GM04504 (cell line): ENCODE measurements at regions not wholly inside any gene's neighbourhood (a gene's known extent, or its start where the extent isn't known, plus 50 kb on each side); places are given as distances from the start of the nearest gene placed in this dataset.
"Not testable (repeated sequence)": the region's sequence is repeated elsewhere in the genome, so short reads cannot be mapped to it uniquely, and the experiment has no call there.

Source experiments
- DNase-seq: peaks from one replicate; pipeline ENCODE4 v3.0.0-alpha.2; 2012; ENCODE audit warnings: low read depth

- DNase-seq: no peak
Measured at GRCh38 chr10:63675171-63675570, 154.0 kb downstream of the REEP3 start.

DNA sequence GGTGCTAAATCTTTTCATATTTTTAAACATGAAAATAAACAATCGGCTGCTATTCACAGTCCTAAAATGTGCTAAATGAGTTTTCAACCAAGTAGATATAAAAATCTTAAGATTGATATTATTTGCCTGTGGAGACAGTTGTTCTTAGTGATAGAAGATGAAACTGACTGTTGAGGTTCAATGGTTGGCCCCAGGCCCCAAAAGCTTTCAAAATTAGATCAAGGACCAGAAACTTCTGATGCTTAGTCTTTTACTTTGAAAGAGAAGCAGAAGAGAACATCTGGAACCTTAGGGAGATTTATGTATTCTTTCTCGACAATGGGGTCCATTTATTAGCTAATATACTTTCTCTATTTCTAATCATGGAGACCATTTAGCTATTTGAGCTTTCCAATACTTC is 155.8 kb downstream of the REEP3 start:
- DNase-seq: no peak

DNA sequence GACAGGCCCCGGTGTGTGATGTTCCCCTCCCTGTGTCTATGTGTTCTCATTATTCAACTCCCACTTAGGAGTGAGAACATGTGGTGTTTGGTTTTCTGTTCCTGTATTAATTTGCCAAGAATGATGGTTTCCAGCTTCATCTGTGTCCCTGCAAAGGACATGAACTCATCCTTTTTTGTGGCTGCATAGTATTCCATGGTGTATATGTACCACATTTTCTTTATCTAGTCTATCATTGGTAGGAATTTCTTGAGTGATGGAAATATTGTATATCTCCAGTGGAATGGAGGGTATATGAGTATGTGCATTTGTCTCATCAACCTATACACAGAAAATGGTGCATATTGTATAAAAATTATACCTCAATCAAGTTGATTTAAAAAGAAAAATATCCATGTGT is 159.3 kb downstream of the REEP3 start:
- not testable (repeated sequence) for DNase-seq

GRCh38 chr10:63681993-63682697 is 160.9 kb downstream of the REEP3 start:
- peak; percentile 95 for DNase-seq

GRCh38 chr10:63682698-63683052 is 161.5 kb downstream of the REEP3 start:
- not testable (repeated sequence) for DNase-seq

GRCh38 chr10:63683223-63683622 is 162.0 kb downstream of the REEP3 start:
- DNase-seq: no peak

DNA sequence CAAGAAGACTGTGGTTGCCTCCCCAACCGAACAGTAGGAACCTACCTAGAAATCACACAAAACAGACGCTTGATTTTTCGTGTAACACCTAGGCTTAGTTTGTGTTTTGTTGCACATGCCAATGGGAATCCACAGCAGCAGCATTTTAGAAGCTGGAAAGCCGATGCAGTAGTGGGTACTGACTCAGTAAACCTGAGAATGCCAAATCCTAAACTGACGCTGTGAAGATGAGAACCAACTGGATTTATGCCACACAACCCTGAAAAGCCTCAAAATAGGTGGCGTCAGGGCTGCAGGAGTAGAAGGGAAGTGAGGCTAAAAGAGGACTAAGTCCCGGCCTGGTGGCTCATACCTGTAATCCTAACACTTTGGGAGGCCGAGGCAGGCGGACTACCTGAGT is 162.5 kb downstream of the REEP3 start:
- no peak for DNase-seq

GRCh38 chr10:63684257-63684936 is 163.2 kb downstream of the REEP3 start:
- DNase-seq: no peak

GRCh38 chr10:63689768-63690167 is 168.6 kb downstream of the REEP3 start:
- DNase-seq: no peak

- DNase-seq: no peak
Measured at GRCh38 chr10:63692220-63692896, 171.2 kb downstream of the REEP3 start.

DNA sequence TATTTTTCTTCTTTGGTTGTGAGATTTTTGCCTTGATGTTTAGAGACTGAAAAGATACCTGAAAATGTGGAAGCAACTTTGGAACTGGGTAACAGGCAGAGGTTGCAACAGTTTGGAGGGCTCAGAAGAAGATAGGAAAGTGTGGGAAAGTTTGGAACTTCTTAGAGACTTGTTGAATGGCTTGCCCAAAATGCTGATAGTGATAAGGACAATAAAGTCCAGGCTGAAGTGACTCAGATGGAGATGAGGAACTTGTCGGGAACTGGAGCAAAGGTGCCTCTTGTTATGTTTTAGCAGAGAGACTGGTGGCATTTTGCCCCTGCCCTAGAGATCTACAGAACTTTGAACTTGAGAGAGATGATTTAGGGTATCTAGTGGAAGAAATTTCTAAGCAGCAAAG is 171.8 kb downstream of the REEP3 start:
- DNase-seq: not testable (repeated sequence)

DNA sequence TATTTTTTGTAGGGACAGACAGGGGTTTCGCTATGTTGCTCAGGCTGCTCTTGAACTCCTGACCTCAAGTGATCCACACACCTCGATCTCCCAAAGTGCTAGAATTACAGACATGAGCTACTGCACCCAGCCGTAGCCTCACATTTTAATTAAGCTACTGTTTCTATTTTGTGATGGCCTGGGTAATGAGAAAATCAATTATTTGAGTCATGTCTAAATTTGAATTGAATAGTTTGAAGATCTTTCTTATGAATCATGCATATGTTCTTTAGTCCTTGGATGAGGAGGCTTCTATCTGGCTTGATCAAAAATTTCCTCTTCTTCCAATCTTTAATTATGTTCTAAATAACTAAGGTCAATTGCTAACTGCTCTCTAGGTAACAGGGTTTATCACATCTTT is 175.0 kb downstream of the REEP3 start:
- no peak for DNase-seq

- no peak for DNase-seq
Measured at GRCh38 chr10:63697956-63698786, 177.0 kb downstream of the REEP3 start.

DNA sequence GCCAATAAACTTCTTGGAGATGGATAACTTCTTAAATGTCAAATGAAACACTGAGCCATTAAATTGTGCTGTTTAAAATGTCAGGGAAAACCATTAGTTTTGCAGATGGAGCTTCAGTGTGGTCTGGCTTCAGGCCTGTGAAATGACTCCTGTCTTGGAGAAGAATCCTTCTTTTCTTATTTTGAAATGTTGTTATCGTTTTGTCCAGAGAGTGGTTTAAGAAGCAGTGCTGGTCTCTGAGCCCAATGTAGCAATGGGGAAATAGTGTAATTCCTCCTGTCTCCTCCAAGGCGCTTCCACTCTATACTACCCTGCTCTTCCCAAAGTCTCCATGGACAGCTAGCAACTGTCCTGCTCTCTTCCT is 177.6 kb downstream of the REEP3 start:
- DNase-seq: no peak

DNA sequence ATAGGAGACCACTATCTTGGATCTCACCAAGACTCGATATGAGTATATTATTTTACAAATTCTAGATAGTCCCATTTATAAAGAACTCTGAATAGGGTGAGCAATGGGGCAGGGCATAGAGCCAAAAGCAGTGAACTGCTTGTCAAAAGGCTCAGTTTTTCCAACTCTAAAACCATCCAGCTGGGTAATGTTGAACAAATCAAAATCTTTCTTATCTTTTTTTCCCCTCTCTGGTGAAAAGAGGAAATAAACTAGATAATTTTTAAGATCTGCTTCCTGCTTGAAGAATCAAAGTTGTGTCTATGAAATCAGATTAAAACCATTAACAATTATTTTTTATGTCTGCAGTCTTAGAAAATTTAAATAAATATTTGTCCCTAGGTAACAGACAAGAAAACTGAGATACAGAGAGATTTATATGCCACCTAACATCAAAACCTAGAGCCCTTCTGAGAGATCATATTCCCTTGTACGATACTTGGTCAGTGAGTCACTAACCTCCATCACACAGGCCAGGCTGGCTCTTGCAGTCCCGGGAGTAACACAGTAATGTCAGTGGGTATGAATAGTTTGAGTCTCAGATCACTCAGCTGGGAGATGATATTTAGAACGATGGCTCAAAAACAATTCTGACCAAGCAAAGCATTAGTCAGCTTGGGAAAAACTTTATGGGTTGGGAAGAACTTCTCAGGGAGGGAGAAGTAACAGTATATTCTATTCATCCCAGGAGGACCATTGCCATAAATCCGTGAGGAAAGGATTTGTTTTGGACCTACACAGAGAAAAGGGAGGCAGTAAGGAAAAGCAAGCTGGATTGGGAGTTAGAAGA is 178.8 kb downstream of the REEP3 start:
- peak; percentile 97 for DNase-seq

DNA sequence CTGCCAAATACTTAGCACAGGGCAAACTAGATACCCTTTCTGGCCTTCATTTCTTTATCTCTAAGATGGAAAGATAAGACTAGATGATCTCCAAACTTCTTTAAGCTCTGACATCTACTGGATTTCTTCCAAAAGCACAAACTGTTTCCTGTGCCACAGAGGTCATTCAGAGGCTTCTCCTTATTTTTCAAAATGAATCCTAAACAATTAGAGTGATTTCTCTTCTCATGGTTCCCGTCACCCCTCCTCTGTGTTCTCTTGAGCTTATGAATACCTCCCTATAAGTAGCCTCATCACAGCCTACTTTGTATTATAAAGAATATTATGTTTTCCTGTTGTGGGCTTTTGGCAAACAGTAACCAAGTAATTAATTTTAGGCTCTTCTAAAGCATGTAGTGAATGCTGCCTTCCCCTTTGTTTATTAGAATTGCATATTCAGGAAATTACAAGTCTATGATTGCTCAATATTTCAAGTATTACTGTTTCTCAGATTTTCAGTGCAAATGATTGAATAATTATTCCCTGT is 179.5 kb downstream of the REEP3 start:
- no peak for DNase-seq

DNA sequence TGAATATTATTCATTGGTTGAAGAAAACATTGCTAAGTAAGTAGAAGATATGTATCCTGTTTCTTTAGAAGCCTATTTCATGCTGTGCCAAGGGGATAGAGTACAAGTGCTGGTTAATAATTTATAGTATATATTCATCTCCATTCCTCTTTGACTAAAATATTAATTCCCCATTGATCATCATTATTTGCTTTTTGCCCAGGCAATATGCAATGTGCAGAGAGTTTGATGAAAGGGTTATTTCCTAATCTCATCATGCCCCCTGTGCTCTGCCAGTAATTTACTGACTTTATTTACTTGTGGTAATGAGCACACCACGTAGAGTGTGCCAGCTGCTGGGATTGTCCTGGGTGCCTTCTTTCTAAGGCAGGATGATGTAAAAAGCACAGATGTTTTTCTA is 180.9 kb downstream of the REEP3 start:
- no peak for DNase-seq

DNA sequence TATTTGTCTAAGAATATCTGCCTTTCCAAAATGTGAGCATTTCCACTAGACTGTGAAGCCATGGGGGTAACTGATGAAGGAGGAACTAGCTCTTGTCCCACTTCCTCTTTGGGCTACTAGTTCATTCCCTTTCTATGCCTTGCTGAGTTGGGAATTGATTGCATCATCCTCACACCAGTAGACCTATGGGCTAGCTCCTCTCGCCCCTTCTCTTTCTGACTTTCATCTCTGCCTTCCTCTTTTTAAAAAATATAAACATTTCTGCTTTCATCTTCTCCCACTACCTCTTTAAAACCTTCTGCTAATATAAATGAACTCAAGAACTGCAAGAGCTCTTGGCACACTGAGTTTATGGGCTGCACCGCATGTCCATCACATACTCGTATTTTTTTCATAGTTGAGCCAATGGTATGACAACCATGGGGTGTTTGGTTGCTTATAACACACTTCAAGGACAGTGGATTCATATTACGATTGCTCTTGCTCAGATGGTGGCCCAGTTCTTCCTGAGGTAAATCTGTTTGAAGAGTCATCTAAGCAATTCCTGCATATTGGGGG is 182.0 kb downstream of the REEP3 start:
- no peak for DNase-seq

DNA sequence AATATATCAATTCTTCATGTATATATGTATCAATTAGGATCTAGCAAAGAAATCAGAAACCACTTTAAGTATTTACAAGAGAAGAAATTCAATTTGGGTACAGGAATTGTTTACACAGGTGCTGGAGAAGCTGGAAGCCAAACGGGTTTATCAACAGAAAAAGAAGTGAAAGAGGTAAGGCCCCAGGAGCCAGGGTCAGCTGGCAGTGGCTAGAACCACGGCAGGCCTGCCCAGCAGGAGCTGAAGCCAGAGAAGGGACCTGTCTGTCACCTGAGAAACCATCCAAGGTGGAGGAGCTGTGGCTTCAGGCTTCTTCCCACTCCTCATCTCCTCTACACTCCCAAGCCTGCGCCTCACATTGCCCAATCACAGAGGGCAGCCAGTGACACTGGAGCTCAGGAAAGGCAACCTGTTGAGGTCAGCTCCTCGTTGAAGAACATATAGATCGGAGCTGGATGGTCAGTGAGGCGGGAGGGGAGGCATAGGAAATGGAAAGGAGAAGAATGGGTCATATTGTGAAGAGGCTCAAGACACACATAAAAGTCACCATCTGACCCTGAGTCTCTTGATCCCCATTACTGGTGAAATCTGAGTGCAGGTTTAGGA is 182.6 kb downstream of the REEP3 start:
- DNase-seq: no peak

DNA sequence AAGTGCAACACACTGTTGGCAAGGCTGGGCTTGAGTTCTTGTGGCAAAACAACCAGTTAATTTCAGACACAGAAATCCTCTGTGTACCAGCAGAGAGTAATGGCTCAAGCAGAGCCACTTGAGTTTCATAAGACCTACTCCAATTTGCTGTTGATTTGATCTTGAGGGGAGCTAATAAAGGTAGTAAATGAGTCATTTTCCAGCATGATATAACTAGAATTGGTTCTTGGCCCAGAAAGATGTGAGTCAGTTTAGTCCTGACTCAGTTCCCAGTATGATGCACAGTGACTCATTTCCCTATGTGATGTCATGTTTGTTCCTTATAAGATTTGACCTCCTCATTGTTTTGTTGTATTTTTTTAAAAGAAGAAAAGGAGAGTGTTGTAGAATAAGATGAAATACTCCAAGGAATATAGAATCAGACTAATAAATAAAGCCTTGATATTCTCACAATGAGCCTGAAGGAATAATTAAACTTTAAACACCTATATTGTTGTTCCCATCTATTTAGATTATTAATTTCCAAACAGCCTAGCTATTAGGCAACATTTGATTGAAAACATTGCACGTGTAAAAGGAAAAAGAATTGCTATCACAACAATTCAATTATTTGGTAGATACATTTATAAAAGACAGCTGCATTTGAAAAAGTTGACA is 186.2 kb downstream of the REEP3 start:
- peak; percentile 94 for DNase-seq
